Mesendoderm (in vitro differentiated cells): ENCODE measurements at regions not wholly inside any gene's neighbourhood (a gene's known extent, or its start where the extent isn't known, plus 50 kb on each side); places are given as distances from the start of the nearest gene placed in this dataset.

Source experiments
- DNase-seq: peaks from one replicate; pipeline ENCODE4 v3.0.0; 2013
- H2AK5ac ChIP-seq: 2 replicates; pipeline ENCODE4 v1.6.1; 2013; ENCODE audit warnings: low read length, inconsistent platforms
- H2BK120ac ChIP-seq: 2 replicates; pipeline ENCODE4 v1.6.1; 2013; ENCODE audit warnings: low read depth, mild to moderate bottlenecking, low read length, moderate library complexity, mixed read lengths
- H2BK15ac ChIP-seq: replicated peaks from 2 replicates; pipeline ENCODE4 v1.6.1; 2013; ENCODE audit warnings: low read depth, mild to moderate bottlenecking, moderate library complexity
- H2BK5ac ChIP-seq: 2 replicates; pipeline ENCODE4 v1.6.1; 2013; ENCODE audit warnings: low read length, inconsistent platforms
- H3K18ac ChIP-seq: 2 replicates; pipeline ENCODE4 v1.6.1; 2013; ENCODE audit warnings: mild to moderate bottlenecking, low read length, mixed read lengths
- H3K23ac ChIP-seq: one replicate; pipeline ENCODE4 v1.6.1; 2013; ENCODE audit warnings: low read length
- H3K27ac ChIP-seq: 2 replicates; pipeline ENCODE4 v1.5.1; 2013; ENCODE audit warnings: low read depth, mild to moderate bottlenecking, inconsistent platforms, low read length, moderate library complexity
- H3K27me3 ChIP-seq: 2 replicates; pipeline ENCODE4 v1.6.1; 2013; ENCODE audit warnings: low read length, control low read depth, mild to moderate bottlenecking, inconsistent platforms; ENCODE audit not compliant: insufficient read depth, poor library complexity
- H3K36me3 ChIP-seq: 2 replicates; pipeline ENCODE4 v1.6.1; 2013; ENCODE audit warnings: low read length, inconsistent platforms; ENCODE audit not compliant: control insufficient read depth, insufficient read depth
- H3K4ac ChIP-seq: one replicate; pipeline ENCODE4 v1.6.1; 2013; ENCODE audit warnings: low read depth, mild to moderate bottlenecking, low read length, moderate library complexity
- H3K4me1 ChIP-seq: 2 replicates; pipeline ENCODE4 v1.6.1; 2013; ENCODE audit warnings: low read depth, low read length, inconsistent platforms; ENCODE audit not compliant: control insufficient read depth
- H3K4me2 ChIP-seq: 2 replicates; pipeline ENCODE4 v1.6.1; 2013; ENCODE audit warnings: low read length
- H3K4me3 ChIP-seq: 2 replicates; pipeline ENCODE4 v1.5.1; 2013; ENCODE audit warnings: mild to moderate bottlenecking, low read length
- H3K56ac ChIP-seq: one replicate; pipeline ENCODE4 v1.6.1; 2013; ENCODE audit warnings: low read length
- H3K79me1 ChIP-seq: 2 replicates; pipeline ENCODE4 v1.6.1; 2013; ENCODE audit warnings: low read length, inconsistent platforms
- H3K79me2 ChIP-seq: 2 replicates; pipeline ENCODE4 v1.6.1; 2013; ENCODE audit warnings: mild to moderate bottlenecking, low read length; ENCODE audit not compliant: control insufficient read depth, insufficient read depth
- H3K9ac ChIP-seq: 2 replicates; pipeline ENCODE4 v1.6.1; 2013; ENCODE audit warnings: low read length, inconsistent platforms
- H4K5ac ChIP-seq: one replicate; pipeline ENCODE4 v1.6.1; 2013; ENCODE audit warnings: low read length
- H4K8ac ChIP-seq: one replicate; pipeline ENCODE4 v1.6.1; 2013; ENCODE audit warnings: low read depth, mild to moderate bottlenecking, control low read depth, low read length, moderate library complexity
- WGBS: extraction: QIAGEN DNeasy Blood & Tissue Kit; methylation state at CpG from one replicate; pipeline ENCODE4 v1.1.7; 2013; ENCODE audit warnings: low lambda C conversion rate, missing lambda C conversion rate; ENCODE audit not compliant: insufficient coverage; ENCODE audit errors: extremely low coverage; 5-methylcytosine and 5-hydroxymethylcytosine counted together

DNA sequence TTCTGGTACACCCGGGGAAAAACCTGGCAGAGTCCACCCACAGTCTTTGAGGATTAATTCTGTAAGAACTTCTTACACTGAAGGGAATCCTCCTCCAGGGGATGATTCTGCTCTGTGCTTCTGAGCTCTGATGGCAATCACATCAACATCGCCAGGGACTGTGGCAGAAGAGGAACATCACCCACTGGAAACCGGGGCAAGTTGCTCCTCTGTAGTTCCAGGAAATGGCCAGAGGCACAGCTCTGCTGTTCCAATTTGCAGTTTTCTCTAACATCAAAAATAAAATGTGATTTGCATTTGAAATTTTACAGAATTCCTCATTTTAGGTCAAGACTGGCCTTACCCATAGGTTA is 207.6 kb downstream of the DAD1 start:
- Histone ChIP-seq H3K79me1 (no peaks in the 10 kb centered on the region), H2BK15ac (no peak overlapping the region), H3K4me1 (peaks cover 18% of the 10 kb centered on the region), H3K4me2 (no peak overlapping the region), H3K4me3 (no peak overlapping the region), H3K9ac (peak overlapping the region; percentile 29), H3K4ac (peak overlapping the region; percentile 79), H3K27me3 (no peaks in the 10 kb centered on the region), H4K5ac (no peak overlapping the region), H3K27ac (peak overlapping the region; percentile 88), H3K56ac (peak overlapping the region; percentile 56), H4K8ac (no peak overlapping the region), H3K36me3 (no peaks in the 10 kb centered on the region), H3K18ac (peak overlapping the region; percentile 62), H2BK5ac (peak overlapping the region; percentile 81), H3K23ac (no peak overlapping the region), H2AK5ac (no peak overlapping the region), H2BK120ac (peak overlapping the region; percentile 89), H3K79me2 (no peaks in the 10 kb centered on the region)
- WGBS: no CpG with 5 or more reads among the region's 3 CpGs
- DNase-seq: no peak

DNA sequence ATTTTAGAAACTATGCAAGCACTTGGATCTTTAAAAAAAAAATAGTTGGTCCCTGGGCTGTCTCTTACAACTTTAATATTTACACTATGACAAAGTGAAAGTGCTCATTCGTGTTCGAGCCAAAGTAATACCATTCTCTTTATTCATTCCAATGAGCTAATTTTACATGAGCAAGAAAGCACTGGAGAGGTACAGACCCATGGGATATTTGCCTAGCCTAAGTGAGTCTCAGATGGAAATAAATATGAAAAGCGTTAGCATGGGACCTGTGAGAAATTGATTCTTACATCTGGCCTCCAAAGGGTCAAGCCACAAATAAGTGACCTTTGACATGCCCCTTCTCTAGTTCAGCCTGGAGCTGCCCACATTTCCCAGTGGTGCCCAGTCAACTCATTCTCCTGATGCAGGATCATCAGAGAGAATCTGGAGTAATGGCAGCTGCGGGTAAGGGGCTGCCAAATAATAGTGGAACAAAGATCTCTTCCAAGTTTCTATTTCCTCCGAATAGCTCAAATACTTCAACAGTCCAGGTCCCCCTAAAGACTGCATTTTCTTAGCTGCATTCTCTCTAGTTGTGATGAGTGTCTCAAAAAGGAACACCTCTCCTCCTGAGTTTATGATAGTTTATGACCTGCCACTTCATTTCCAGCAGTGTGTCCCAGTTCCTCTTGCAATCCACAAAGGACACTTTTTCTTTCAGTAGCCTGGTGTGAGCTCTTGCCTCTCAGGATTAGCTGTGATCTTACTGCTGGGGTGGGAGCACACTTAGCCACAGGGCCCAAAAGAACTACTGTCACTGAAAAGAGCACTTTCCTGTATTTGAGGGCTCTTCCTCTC is 208.2 kb downstream of the DAD1 start:
- Histone ChIP-seq H3K36me3 (no peaks in the 10 kb centered on the region), H2BK120ac (peak overlapping the region; percentile 89), H3K27ac (peak overlapping the region; percentile 88), H3K79me2 (no peaks in the 10 kb centered on the region), H3K4me2 (no peak overlapping the region), H2BK15ac (no peak overlapping the region), H3K4ac (peak overlapping the region; percentile 79), H3K9ac (peak overlapping the region; percentile 29), H3K23ac (no peak overlapping the region), H3K18ac (peak overlapping the region; percentile 62), H3K4me1 (peaks cover 18% of the 10 kb centered on the region), H3K27me3 (no peaks in the 10 kb centered on the region), H3K79me1 (no peaks in the 10 kb centered on the region), H4K5ac (no peak overlapping the region), H3K4me3 (no peak overlapping the region), H4K8ac (no peak overlapping the region), H2BK5ac (peak overlapping the region; percentile 81), H2AK5ac (no peak overlapping the region), H3K56ac (peak overlapping the region; percentile 56)
- DNase-seq: peak; percentile 61
- no CpG with 5 or more reads among the region's 5 CpGs for WGBS

DNA sequence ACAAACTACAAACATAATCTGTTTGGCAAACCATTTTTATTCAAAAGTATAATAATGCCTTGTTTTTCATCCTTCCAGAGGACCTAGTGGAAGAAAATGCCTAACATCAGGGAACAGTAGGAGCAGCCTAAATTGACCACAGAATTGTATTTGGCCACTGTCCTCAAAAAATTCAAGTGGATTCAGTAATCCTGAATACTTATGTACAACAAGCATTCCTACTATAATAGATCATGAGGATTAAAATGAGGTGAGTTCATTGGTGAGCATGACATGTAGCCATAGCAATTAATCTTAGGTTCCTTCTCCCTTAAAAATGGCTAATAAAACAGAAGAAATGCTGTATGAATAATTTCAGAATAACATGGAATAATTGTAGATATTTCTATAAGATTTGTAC is 209.3 kb downstream of the DAD1 start:
- Histone ChIP-seq H3K4me2 (no peak overlapping the region), H2BK5ac (no peak overlapping the region), H3K9ac (no peak overlapping the region), H3K4ac (no peak overlapping the region), H3K36me3 (no peaks in the 10 kb centered on the region), H2BK120ac (no peak overlapping the region), H3K23ac (no peak overlapping the region), H4K5ac (no peak overlapping the region), H3K79me2 (no peaks in the 10 kb centered on the region), H3K56ac (no peak overlapping the region), H3K79me1 (no peaks in the 10 kb centered on the region), H3K4me3 (no peak overlapping the region), H3K27ac (no peak overlapping the region), H2BK15ac (peak overlapping the region; percentile 85), H3K27me3 (no peaks in the 10 kb centered on the region), H4K8ac (no peak overlapping the region), H2AK5ac (no peak overlapping the region), H3K4me1 (peaks cover 18% of the 10 kb centered on the region), H3K18ac (no peak overlapping the region)
- no peak for DNase-seq

DNA sequence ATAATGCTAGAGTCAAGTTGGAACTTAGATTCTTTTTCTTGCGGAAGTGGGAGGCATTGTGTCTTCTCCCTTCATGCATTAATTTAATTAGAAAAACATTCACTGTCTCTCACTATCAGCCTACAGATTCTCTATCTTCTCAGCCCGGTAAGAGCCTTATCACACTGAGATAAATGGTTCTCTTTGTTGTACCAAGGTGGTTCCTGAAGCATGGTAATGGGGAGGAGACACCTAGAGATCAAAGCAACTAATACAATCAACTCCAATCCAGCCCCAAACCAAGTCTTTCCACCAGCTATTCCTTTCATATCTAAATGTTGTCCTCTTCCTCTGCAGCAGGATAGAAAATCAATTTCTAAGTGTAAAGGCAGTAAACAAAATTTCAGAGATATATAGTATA is 210.8 kb downstream of the DAD1 start:
- H4K5ac ChIP-seq: no peak overlapping the region
- no peak overlapping the region for H3K4ac ChIP-seq
- H3K79me2 ChIP-seq: no peaks in the 10 kb centered on the region
- peak overlapping the region; percentile 96 for H2BK5ac ChIP-seq
- H3K23ac ChIP-seq: no peak overlapping the region
- H4K8ac ChIP-seq: no peak overlapping the region
- H2BK15ac ChIP-seq: no peak overlapping the region
- no peak overlapping the region for H2BK120ac ChIP-seq
- H3K4me1 ChIP-seq: peaks cover 18% of the 10 kb centered on the region
- H3K27ac ChIP-seq: peak overlapping the region; percentile 90
- DNase-seq: peak; percentile 95
- H3K27me3 ChIP-seq: no peaks in the 10 kb centered on the region
- H2AK5ac ChIP-seq: no peak overlapping the region
- peak overlapping the region; percentile 60 for H3K18ac ChIP-seq
- H3K56ac ChIP-seq: peak overlapping the region; percentile 76
- no peak overlapping the region for H3K4me2 ChIP-seq
- WGBS: no CpG with 5 or more reads among the region's 2 CpGs
- H3K4me3 ChIP-seq: no peak overlapping the region
- H3K79me1 ChIP-seq: no peaks in the 10 kb centered on the region
- no peaks in the 10 kb centered on the region for H3K36me3 ChIP-seq
- H3K9ac ChIP-seq: peak overlapping the region; percentile 50

DNA sequence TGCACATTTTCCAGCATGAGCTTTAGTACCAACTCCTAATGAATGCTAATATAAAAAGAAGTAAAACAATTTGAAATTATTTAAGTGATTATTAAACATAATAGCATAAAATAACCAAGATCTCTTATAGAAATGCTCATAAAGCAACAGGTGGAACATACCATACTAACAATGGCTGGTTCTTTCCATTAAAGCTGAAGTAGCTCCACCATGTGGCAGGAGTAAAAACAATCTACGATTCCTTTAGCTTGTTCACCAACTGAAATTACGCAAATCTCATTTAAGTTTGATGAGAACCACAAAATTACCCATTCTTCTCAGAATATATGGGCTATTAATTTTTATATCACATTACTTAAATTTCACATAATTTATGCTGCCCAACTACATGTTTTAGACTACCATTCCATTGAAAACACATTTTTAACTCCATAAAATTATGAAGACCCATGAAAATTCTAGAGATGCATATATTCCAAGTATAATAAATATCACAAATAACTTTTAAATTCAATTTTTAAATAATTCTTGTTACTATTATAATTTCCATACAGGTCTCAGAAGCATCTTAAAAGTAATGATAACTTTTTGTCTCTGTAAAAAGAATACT is 213.6 kb downstream of the DAD1 start:
- Histone ChIP-seq H3K79me1 (no peaks in the 10 kb centered on the region), H3K23ac (no peak overlapping the region), H3K4ac (no peak overlapping the region), H3K36me3 (no peaks in the 10 kb centered on the region), H3K27ac (no peak overlapping the region), H3K18ac (no peak overlapping the region), H3K4me3 (no peak overlapping the region), H4K8ac (no peak overlapping the region), H2AK5ac (no peak overlapping the region), H3K27me3 (no peaks in the 10 kb centered on the region), H4K5ac (no peak overlapping the region), H2BK5ac (no peak overlapping the region), H3K9ac (no peak overlapping the region), H3K4me2 (no peak overlapping the region), H3K56ac (no peak overlapping the region), H2BK15ac (no peak overlapping the region), H3K79me2 (no peaks in the 10 kb centered on the region), H2BK120ac (no peak overlapping the region), H3K4me1 (peaks cover 2% of the 10 kb centered on the region)
- WGBS: no CpG with 5 or more reads among the region's 2 CpGs
- DNase-seq: peak; percentile 61
